ENCODE measurements at regions not wholly inside any gene's neighbourhood (a gene's known extent, or its start where the extent isn't known, plus 50 kb on each side); places are given as distances from the start of the nearest gene placed in this dataset.

GRCh38 chr1:29728703-29729102 is 492.4 kb downstream of the PTPRU start:
- Histone ChIP-seq H3K27me3 (ENCODE audit: control insufficient read depth in 2 of 2, insufficient read depth in 2 of 2, low read length in 2 of 2) (no peaks in the 10 kb centered on the region), H3K36me3 (ENCODE audit: control insufficient read depth in 2 of 2, insufficient read depth in 2 of 2, low read length in 2 of 2) (no peaks in the 10 kb centered on the region), H3K4me1 (ENCODE audit: control insufficient read depth in 2 of 2, insufficient read depth in 2 of 2, low read length in 2 of 2) (no peaks in the 10 kb centered on the region), H3K9me3 (ENCODE audit: control insufficient read depth in 2 of 2, low read length in 2 of 2) (no peaks in the 10 kb centered on the region), H3K4me3 (ENCODE audit: low read length in 2 of 2) (no peak overlapping the region), H3K27ac (ENCODE audit: low read depth in 2 of 2, low read length in 2 of 2) (no peak overlapping the region), H3K9ac (ENCODE audit: low read depth in 1 of 2, low read length in 2 of 2) (no peak overlapping the region)

GRCh38 chr1:29725262-29725661 is 488.9 kb downstream of the PTPRU start:
- H3K36me3 ChIP-seq (ENCODE audit: control insufficient read depth in 2 of 2, insufficient read depth in 2 of 2, low read length in 2 of 2), result no peaks in the 10 kb centered on the region

GRCh38 chr1:29722598-29722997 is 486.3 kb downstream of the PTPRU start:
- H3K27ac ChIP-seq (ENCODE audit: low read depth in 2 of 2, low read length in 2 of 2), result no peak overlapping the region
- peaks cover 0 to 13% of the 10 kb centered on the region in 2 donors for H3K9me3 ChIP-seq (ENCODE audit: control insufficient read depth in 2 of 2, low read length in 2 of 2)
- H3K4me1 ChIP-seq (ENCODE audit: control insufficient read depth in 2 of 2, insufficient read depth in 2 of 2, low read length in 2 of 2), result no peaks in the 10 kb centered on the region
- no peaks in the 10 kb centered on the region for H3K27me3 ChIP-seq (ENCODE audit: control insufficient read depth in 2 of 2, insufficient read depth in 2 of 2, low read length in 2 of 2)
- H3K4me3 ChIP-seq (ENCODE audit: low read length in 2 of 2), result no peak overlapping the region
- no peak overlapping the region for H3K9ac ChIP-seq (ENCODE audit: low read depth in 1 of 2, low read length in 2 of 2)
- H3K36me3 ChIP-seq (ENCODE audit: control insufficient read depth in 2 of 2, insufficient read depth in 2 of 2, low read length in 2 of 2), result no peaks in the 10 kb centered on the region

More at GRCh38 chr1:29725262-29725661, 488.9 kb downstream of the PTPRU start:
- H3K27me3 ChIP-seq (ENCODE audit: control insufficient read depth in 2 of 2, insufficient read depth in 2 of 2, low read length in 2 of 2), result no peaks in the 10 kb centered on the region
- no peak overlapping the region for H3K4me3 ChIP-seq (ENCODE audit: low read length in 2 of 2)
- peaks cover 0 to 12% of the 10 kb centered on the region in 2 donors for H3K9me3 ChIP-seq (ENCODE audit: control insufficient read depth in 2 of 2, low read length in 2 of 2)
- H3K4me1 ChIP-seq (ENCODE audit: control insufficient read depth in 2 of 2, insufficient read depth in 2 of 2, low read length in 2 of 2), result no peaks in the 10 kb centered on the region
- no peak overlapping the region for H3K9ac ChIP-seq (ENCODE audit: low read depth in 1 of 2, low read length in 2 of 2)
- no peak overlapping the region for H3K27ac ChIP-seq (ENCODE audit: low read depth in 2 of 2, low read length in 2 of 2)

GRCh38 chr1:29719253-29719652 is 482.9 kb downstream of the PTPRU start:
- H3K4me3 ChIP-seq (ENCODE audit: low read length in 2 of 2), result no peak overlapping the region
- no peaks in the 10 kb centered on the region for H3K4me1 ChIP-seq (ENCODE audit: control insufficient read depth in 2 of 2, insufficient read depth in 2 of 2, low read length in 2 of 2)
- H3K36me3 ChIP-seq (ENCODE audit: control insufficient read depth in 2 of 2, insufficient read depth in 2 of 2, low read length in 2 of 2), result no peaks in the 10 kb centered on the region
- no peak overlapping the region for H3K9ac ChIP-seq (ENCODE audit: low read depth in 1 of 2, low read length in 2 of 2)
- H3K9me3 ChIP-seq (ENCODE audit: control insufficient read depth in 2 of 2, low read length in 2 of 2), result peaks cover 0 to 13% of the 10 kb centered on the region in 2 donors
- H3K27me3 ChIP-seq (ENCODE audit: control insufficient read depth in 2 of 2, insufficient read depth in 2 of 2, low read length in 2 of 2), result no peaks in the 10 kb centered on the region
- no peak overlapping the region for H3K27ac ChIP-seq (ENCODE audit: low read depth in 2 of 2, low read length in 2 of 2)

GRCh38 chr1:29718791-29719190 is 482.5 kb downstream of the PTPRU start:
- Histone ChIP-seq H3K36me3 (ENCODE audit: control insufficient read depth in 2 of 2, insufficient read depth in 2 of 2, low read length in 2 of 2) (no peaks in the 10 kb centered on the region), H3K27me3 (ENCODE audit: control insufficient read depth in 2 of 2, insufficient read depth in 2 of 2, low read length in 2 of 2) (no peaks in the 10 kb centered on the region), H3K27ac (ENCODE audit: low read depth in 2 of 2, low read length in 2 of 2) (no peak overlapping the region), H3K9me3 (ENCODE audit: control insufficient read depth in 2 of 2, low read length in 2 of 2) (peaks cover 0 to 13% of the 10 kb centered on the region in 2 donors), H3K4me1 (ENCODE audit: control insufficient read depth in 2 of 2, insufficient read depth in 2 of 2, low read length in 2 of 2) (no peaks in the 10 kb centered on the region), H3K9ac (ENCODE audit: low read depth in 1 of 2, low read length in 2 of 2) (no peak overlapping the region), H3K4me3 (ENCODE audit: low read length in 2 of 2) (no peak overlapping the region)

GRCh38 chr1:29716306-29716705 is 480.0 kb downstream of the PTPRU start:
- Histone ChIP-seq H3K27me3 (ENCODE audit: control insufficient read depth in 2 of 2, insufficient read depth in 2 of 2, low read length in 2 of 2) (no peaks in the 10 kb centered on the region), H3K9me3 (ENCODE audit: control insufficient read depth in 2 of 2, low read length in 2 of 2) (peaks cover 0 to 3% of the 10 kb centered on the region in 2 donors), H3K4me1 (ENCODE audit: control insufficient read depth in 2 of 2, insufficient read depth in 2 of 2, low read length in 2 of 2) (no peaks in the 10 kb centered on the region), H3K4me3 (ENCODE audit: low read length in 2 of 2) (no peak overlapping the region), H3K27ac (ENCODE audit: low read depth in 2 of 2, low read length in 2 of 2) (no peak overlapping the region), H3K36me3 (ENCODE audit: control insufficient read depth in 2 of 2, insufficient read depth in 2 of 2, low read length in 2 of 2) (no peaks in the 10 kb centered on the region), H3K9ac (ENCODE audit: low read depth in 1 of 2, low read length in 2 of 2) (no peak overlapping the region)

- H3K27ac ChIP-seq (ENCODE audit: low read depth in 2 of 2, low read length in 2 of 2), result no peak overlapping the region
- no peaks in the 10 kb centered on the region for H3K9me3 ChIP-seq (ENCODE audit: control insufficient read depth in 2 of 2, low read length in 2 of 2)
- H3K9ac ChIP-seq (ENCODE audit: low read depth in 1 of 2, low read length in 2 of 2), result no peak overlapping the region
- H3K36me3 ChIP-seq (ENCODE audit: control insufficient read depth in 2 of 2, insufficient read depth in 2 of 2, low read length in 2 of 2), result no peaks in the 10 kb centered on the region
- H3K27me3 ChIP-seq (ENCODE audit: control insufficient read depth in 2 of 2, insufficient read depth in 2 of 2, low read length in 2 of 2), result no peaks in the 10 kb centered on the region
- H3K4me3 ChIP-seq (ENCODE audit: low read length in 2 of 2), result no peak overlapping the region
- H3K4me1 ChIP-seq (ENCODE audit: control insufficient read depth in 2 of 2, insufficient read depth in 2 of 2, low read length in 2 of 2), result no peaks in the 10 kb centered on the region
Measured at GRCh38 chr1:29713857-29714256, 477.5 kb downstream of the PTPRU start.

- Histone ChIP-seq H3K4me3 (ENCODE audit: low read length in 2 of 2) (no peak overlapping the region), H3K36me3 (ENCODE audit: control insufficient read depth in 2 of 2, insufficient read depth in 2 of 2, low read length in 2 of 2) (no peaks in the 10 kb centered on the region), H3K9me3 (ENCODE audit: control insufficient read depth in 2 of 2, low read length in 2 of 2) (no peaks in the 10 kb centered on the region), H3K4me1 (ENCODE audit: control insufficient read depth in 2 of 2, insufficient read depth in 2 of 2, low read length in 2 of 2) (no peaks in the 10 kb centered on the region), H3K27me3 (ENCODE audit: control insufficient read depth in 2 of 2, insufficient read depth in 2 of 2, low read length in 2 of 2) (no peaks in the 10 kb centered on the region), H3K9ac (ENCODE audit: low read depth in 1 of 2, low read length in 2 of 2) (no peak overlapping the region), H3K27ac (ENCODE audit: low read depth in 2 of 2, low read length in 2 of 2) (no peak overlapping the region)
Measured at GRCh38 chr1:29712801-29713200, 476.5 kb downstream of the PTPRU start.

GRCh38 chr1:29712284-29712651 is 475.9 kb downstream of the PTPRU start:
- Histone ChIP-seq H3K4me3 (ENCODE audit: low read length in 2 of 2) (no peak overlapping the region), H3K27ac (ENCODE audit: low read depth in 2 of 2, low read length in 2 of 2) (no peak overlapping the region), H3K9me3 (ENCODE audit: control insufficient read depth in 2 of 2, low read length in 2 of 2) (no peaks in the 10 kb centered on the region), H3K36me3 (ENCODE audit: control insufficient read depth in 2 of 2, insufficient read depth in 2 of 2, low read length in 2 of 2) (no peaks in the 10 kb centered on the region), H3K4me1 (ENCODE audit: control insufficient read depth in 2 of 2, insufficient read depth in 2 of 2, low read length in 2 of 2) (no peaks in the 10 kb centered on the region), H3K9ac (ENCODE audit: low read depth in 1 of 2, low read length in 2 of 2) (no peak overlapping the region), H3K27me3 (ENCODE audit: control insufficient read depth in 2 of 2, insufficient read depth in 2 of 2, low read length in 2 of 2) (no peaks in the 10 kb centered on the region)

- Histone ChIP-seq H3K4me3 (ENCODE audit: low read length in 2 of 2) (no peak overlapping the region), H3K4me1 (ENCODE audit: control insufficient read depth in 2 of 2, insufficient read depth in 2 of 2, low read length in 2 of 2) (no peaks in the 10 kb centered on the region), H3K9ac (ENCODE audit: low read depth in 1 of 2, low read length in 2 of 2) (no peak overlapping the region), H3K27ac (ENCODE audit: low read depth in 2 of 2, low read length in 2 of 2) (no peak overlapping the region), H3K9me3 (ENCODE audit: control insufficient read depth in 2 of 2, low read length in 2 of 2) (no peaks in the 10 kb centered on the region), H3K36me3 (ENCODE audit: control insufficient read depth in 2 of 2, insufficient read depth in 2 of 2, low read length in 2 of 2) (no peaks in the 10 kb centered on the region), H3K27me3 (ENCODE audit: control insufficient read depth in 2 of 2, insufficient read depth in 2 of 2, low read length in 2 of 2) (no peaks in the 10 kb centered on the region)
Measured at GRCh38 chr1:29711582-29712283, 475.4 kb downstream of the PTPRU start.

All from mucosa of rectum (tissue), 2 donors.